ENCODE measurements at regions not wholly inside any gene's neighbourhood (a gene's known extent, or its start where the extent isn't known, plus 50 kb on each side); places are given as distances from the start of the nearest gene placed in this dataset.

DNA sequence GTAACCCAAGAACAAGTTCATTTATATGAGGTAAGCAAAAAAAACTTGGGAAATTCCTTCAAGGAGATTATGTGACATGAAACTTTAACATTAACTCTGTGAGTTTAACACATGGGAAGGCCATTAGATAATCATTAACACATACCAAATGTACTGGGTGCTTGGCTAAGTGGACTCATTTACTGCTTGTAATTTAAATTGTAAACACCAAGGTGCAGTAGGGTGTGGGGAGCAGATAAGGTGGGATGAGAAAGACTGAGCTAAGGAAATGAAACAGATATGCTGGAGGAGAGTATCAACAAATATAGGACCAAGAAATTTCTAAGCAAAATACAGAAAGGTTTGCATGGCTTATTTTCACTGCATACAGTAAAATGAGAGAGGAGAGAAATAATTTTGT, 2384.8 kb upstream of the ACO1 start:
- TF ChIP-seq, protein P1, sequence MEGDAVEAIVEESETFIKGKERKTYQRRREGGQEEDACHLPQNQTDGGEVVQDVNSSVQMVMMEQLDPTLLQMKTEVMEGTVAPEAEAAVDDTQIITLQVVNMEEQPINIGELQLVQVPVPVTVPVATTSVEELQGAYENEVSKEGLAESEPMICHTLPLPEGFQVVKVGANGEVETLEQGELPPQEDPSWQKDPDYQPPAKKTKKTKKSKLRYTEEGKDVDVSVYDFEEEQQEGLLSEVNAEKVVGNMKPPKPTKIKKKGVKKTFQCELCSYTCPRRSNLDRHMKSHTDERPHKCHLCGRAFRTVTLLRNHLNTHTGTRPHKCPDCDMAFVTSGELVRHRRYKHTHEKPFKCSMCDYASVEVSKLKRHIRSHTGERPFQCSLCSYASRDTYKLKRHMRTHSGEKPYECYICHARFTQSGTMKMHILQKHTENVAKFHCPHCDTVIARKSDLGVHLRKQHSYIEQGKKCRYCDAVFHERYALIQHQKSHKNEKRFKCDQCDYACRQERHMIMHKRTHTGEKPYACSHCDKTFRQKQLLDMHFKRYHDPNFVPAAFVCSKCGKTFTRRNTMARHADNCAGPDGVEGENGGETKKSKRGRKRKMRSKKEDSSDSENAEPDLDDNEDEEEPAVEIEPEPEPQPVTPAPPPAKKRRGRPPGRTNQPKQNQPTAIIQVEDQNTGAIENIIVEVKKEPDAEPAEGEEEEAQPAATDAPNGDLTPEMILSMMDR (IDR thresholded peaks at IDR 0.05) = no peak
- no peak for TF ChIP-seq POLR2A (IDR thresholded peaks at IDR 0.05)
